ENCODE measurements at regions not wholly inside any gene's neighbourhood (a gene's known extent, or its start where the extent isn't known, plus 50 kb on each side); places are given as distances from the start of the nearest gene placed in this dataset.

GRCh38 chr4:16365036-16365569 is 138.8 kb upstream of the TAPT1 start:
- no peak for TF ChIP-seq CTCF (IDR thresholded peaks at IDR 0.05)
- no peak for TF ChIP-seq POLR2A (IDR thresholded peaks at IDR 0.05)
